Activated naive CD4-positive, alpha-beta T cell treated with anti-CD3 and anti-CD28 coated beads for 36 hours (primary cell): ENCODE measurements at regions not wholly inside any gene's neighbourhood (a gene's known extent, or its start where the extent isn't known, plus 50 kb on each side); places are given as distances from the start of the nearest gene placed in this dataset.

ENCODE experiments used
- CTCF ChIA-PET: fragments of 350-600 bp; sonication (Branson Sonifier 250); formaldehyde crosslinking; loops from one replicate; lab custom pipeline; 2021; ENCODE audit warnings: antibody characterized with exemption; lab: Charles Lee
- DNase-seq: peaks from one replicate; pipeline ENCODE4 v3.0.0-alpha.2; 2020
- H3K27ac Mint-ChIP-seq: one replicate; pipeline ENCODE4 v1.8.0; 2021; ENCODE audit warnings: mild to moderate bottlenecking, mixed read lengths
- H3K27me3 Mint-ChIP-seq: one replicate; pipeline ENCODE4 v1.8.0; 2021; ENCODE audit warnings: low read depth, mixed read lengths
- H3K36me3 Mint-ChIP-seq: one replicate; pipeline ENCODE4 v1.8.0; 2021; ENCODE audit warnings: low read depth, mixed read lengths
- H3K4me1 Mint-ChIP-seq: one replicate; pipeline ENCODE4 v1.8.0; 2021; ENCODE audit warnings: low read depth, mixed read lengths
- H3K4me3 Mint-ChIP-seq: one replicate; pipeline ENCODE4 v1.8.0; 2021; ENCODE audit warnings: mild to moderate bottlenecking, moderate library complexity, mixed read lengths
- H3K9me3 Mint-ChIP-seq: one replicate; pipeline ENCODE4 v1.8.0; 2021; ENCODE audit warnings: mixed read lengths
- intact Hi-C: fragments of 100-400 bp; cut with micrococcal nuclease; formaldehyde crosslinking; loops from one replicate; pipeline ENCODE4 v1.15.1; 2023

GRCh38 chr18:59767732-59768131 lies 70.5 kb upstream of the CCBE1 start:
- H3K4me1 Mint-ChIP-seq, result no peaks in the 10 kb centered on the region
- peaks cover 4% of the 10 kb centered on the region for H3K9me3 Mint-ChIP-seq
- no peak for DNase-seq
- no peak overlapping the region for H3K27ac Mint-ChIP-seq
- no peak overlapping the region for H3K4me3 Mint-ChIP-seq
- intact Hi-C loops, result no loop called here
- no peaks in the 10 kb centered on the region for H3K36me3 Mint-ChIP-seq
- peaks cover 13% of the 10 kb centered on the region for H3K27me3 Mint-ChIP-seq
- CTCF ChIA-PET, result no interaction called here

DNA sequence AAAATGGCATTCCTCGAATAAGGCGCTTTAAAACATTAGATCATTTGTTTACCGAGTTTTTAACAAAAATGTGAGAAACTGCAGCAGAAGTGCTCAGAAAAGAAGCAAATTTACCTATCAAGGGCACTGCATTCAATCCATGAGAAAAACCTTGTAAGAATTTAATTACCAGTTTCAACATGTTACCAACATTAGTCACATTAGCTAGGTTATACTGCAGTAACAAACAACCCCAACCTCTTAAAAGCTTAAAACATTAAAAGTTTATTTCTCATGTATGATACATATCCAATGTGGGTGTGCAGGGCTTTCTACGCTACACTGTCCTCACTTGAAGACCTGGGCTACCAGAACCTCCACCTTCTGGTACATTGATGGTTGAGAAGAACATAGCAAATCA lies 68.1 kb upstream of the CCBE1 start:
- H3K36me3 Mint-ChIP-seq, result no peaks in the 10 kb centered on the region
- CTCF ChIA-PET, result no interaction called here
- H3K9me3 Mint-ChIP-seq, result peaks cover 4% of the 10 kb centered on the region
- H3K4me3 Mint-ChIP-seq, result no peak overlapping the region
- H3K27me3 Mint-ChIP-seq, result peaks cover 12% of the 10 kb centered on the region
- H3K27ac Mint-ChIP-seq, result no peak overlapping the region
- intact Hi-C loops, result no loop called here
- no peak for DNase-seq
- no peaks in the 10 kb centered on the region for H3K4me1 Mint-ChIP-seq

DNA sequence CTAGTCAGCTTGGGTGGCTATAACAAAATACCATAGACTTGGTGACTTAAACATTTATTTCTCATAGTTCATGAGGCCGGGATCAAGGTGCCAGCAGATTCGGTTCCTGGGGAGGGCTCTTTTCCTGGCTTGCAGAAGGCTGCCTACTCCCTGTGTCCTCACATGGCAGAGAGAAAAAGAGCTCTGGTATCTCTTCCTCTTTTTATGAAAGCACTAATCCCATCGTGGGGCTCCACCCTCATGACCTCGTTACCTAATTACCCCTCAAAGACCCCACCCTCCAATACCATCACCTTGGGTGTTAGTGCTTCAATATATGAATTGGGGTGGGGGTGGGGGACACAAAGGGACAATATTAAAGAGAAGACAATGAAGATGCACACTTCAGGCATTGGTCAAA lies 67.1 kb upstream of the CCBE1 start:
- H3K27me3 Mint-ChIP-seq, result peaks cover 6% of the 10 kb centered on the region
- H3K4me3 Mint-ChIP-seq, result no peak overlapping the region
- no peak overlapping the region for H3K27ac Mint-ChIP-seq
- CTCF ChIA-PET, result no interaction called here
- DNase-seq, result no peak
- peaks cover 4% of the 10 kb centered on the region for H3K9me3 Mint-ChIP-seq
- H3K4me1 Mint-ChIP-seq, result no peaks in the 10 kb centered on the region
- H3K36me3 Mint-ChIP-seq, result no peaks in the 10 kb centered on the region
- intact Hi-C loops, result no loop called here

- intact Hi-C loops, result no loop called here
These were observed 66.4 kb upstream of the CCBE1 start for GRCh38 chr18:59763541-59764136.

DNA sequence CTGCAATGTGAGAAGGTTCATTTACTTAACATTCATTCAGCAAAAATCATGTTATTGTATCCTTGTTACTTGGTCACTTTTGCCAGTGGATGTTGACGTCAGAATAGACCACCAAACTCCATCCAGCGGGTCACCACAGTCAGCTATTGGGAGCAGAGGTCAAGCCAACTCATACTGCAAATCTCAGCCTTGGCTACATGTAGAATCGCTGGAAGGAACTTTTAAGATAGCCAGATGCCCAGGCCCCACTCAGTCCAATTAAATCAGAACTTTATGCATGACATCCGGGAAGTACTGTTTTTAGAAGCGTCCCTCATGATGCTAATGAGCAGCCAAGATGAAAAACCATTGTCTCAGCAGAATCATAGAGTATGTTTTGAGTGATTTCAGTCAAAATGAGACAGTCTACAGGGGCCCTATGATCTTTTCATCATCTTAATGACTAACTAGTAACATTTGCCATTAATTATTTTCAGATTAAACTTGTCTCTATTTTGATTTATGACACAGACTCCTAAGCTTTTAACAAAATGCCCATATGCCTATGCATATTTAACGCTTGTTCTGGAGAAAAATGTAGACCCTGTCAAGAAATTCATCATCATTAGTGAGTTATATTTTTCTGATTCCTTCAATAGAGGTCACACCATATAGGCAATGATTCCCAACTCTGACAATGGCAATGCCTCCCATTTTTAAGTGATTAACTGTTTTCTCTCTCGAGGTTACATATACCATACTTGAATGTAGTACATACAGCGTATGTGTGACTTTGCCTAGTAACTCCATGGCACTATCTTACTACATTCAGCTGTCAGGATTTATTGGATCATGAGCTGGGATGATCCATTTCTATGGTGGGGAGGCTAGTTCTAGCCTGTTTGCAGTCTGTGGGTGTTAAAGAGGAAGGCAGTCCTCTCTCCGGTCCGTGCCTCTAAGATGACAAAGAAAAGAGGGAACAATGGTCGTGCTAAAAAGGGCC lies 63.7 kb upstream of the CCBE1 start:
- no peaks in the 10 kb centered on the region for H3K4me1 Mint-ChIP-seq
- intact Hi-C loops, result no loop called here

More at GRCh38 chr18:59763541-59764136, 66.4 kb upstream of the CCBE1 start:
- H3K4me3 Mint-ChIP-seq, result no peak overlapping the region
- H3K27me3 Mint-ChIP-seq, result peaks cover 6% of the 10 kb centered on the region
- no peak for DNase-seq
- H3K9me3 Mint-ChIP-seq, result peaks cover 6% of the 10 kb centered on the region
- H3K27ac Mint-ChIP-seq, result no peak overlapping the region
- H3K4me1 Mint-ChIP-seq, result no peaks in the 10 kb centered on the region
- no peaks in the 10 kb centered on the region for H3K36me3 Mint-ChIP-seq
- CTCF ChIA-PET, result no interaction called here

GRCh38 chr18:59760212-59760611 lies 63.0 kb upstream of the CCBE1 start:
- no peak for DNase-seq
- H3K27me3 Mint-ChIP-seq, result peaks cover 5% of the 10 kb centered on the region
- intact Hi-C loops, result no loop called here
- H3K4me3 Mint-ChIP-seq, result no peak overlapping the region
- H3K9me3 Mint-ChIP-seq, result peaks cover 2% of the 10 kb centered on the region
- no peaks in the 10 kb centered on the region for H3K4me1 Mint-ChIP-seq
- H3K36me3 Mint-ChIP-seq, result no peaks in the 10 kb centered on the region
- no peak overlapping the region for H3K27ac Mint-ChIP-seq
- CTCF ChIA-PET, result interaction anchor here (1.1 kb wide), 1 partner anchor 63 kb away, joined by 3 read pairs; the partner anchor contains the start of gene CCBE1

More for the DNA sequence above, 63.7 kb upstream of the CCBE1 start:
- Mint-ChIP-seq H3K36me3 (no peaks in the 10 kb centered on the region), H3K4me3 (no peak overlapping the region), H3K27ac (no peak overlapping the region), H3K9me3 (peaks cover 2% of the 10 kb centered on the region), H3K27me3 (peaks cover 5% of the 10 kb centered on the region)
- DNase-seq, result no peak
- CTCF ChIA-PET, result interaction anchor here (1.1 kb wide), 1 partner anchor 64 kb away, joined by 3 read pairs; the partner anchor contains the start of gene CCBE1

DNA sequence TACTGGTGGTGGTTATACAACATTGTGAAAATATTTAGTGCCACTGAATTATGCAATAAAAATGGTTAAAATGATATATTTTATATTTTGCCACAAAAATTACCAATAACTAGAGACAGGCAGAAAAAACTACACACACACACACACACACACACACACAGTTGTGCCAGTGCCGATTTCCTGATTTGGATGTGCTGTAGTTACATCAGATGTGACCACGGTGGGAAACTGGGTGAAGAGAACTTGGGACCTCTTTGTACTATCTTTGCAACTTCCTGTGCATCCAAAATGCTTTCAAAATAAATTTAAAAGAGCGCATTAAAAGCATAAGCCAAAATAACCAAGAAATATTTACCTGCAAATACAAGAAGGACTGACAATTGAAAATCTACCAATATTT lies 61.6 kb upstream of the CCBE1 start:
- Mint-ChIP-seq H3K27ac (no peak overlapping the region), H3K36me3 (no peaks in the 10 kb centered on the region), H3K27me3 (peaks cover 5% of the 10 kb centered on the region), H3K4me3 (no peak overlapping the region), H3K4me1 (no peaks in the 10 kb centered on the region), H3K9me3 (peaks cover 2% of the 10 kb centered on the region)
- intact Hi-C loops, result no loop called here
- CTCF ChIA-PET, result no interaction called here
- no peak for DNase-seq

- peaks cover 3% of the 10 kb centered on the region for H3K27me3 Mint-ChIP-seq
- intact Hi-C loops, result no loop called here
- H3K27ac Mint-ChIP-seq, result no peak overlapping the region
- CTCF ChIA-PET, result interaction anchor here (0.6 kb wide), 1 partner anchor 248 kb away, joined by 3 read pairs; no protein-coding TSS in a partner anchor
- H3K4me1 Mint-ChIP-seq, result no peaks in the 10 kb centered on the region
- H3K4me3 Mint-ChIP-seq, result no peak overlapping the region
- peaks cover 2% of the 10 kb centered on the region for H3K9me3 Mint-ChIP-seq
- no peak for DNase-seq
- H3K36me3 Mint-ChIP-seq, result no peaks in the 10 kb centered on the region
These were observed 60.9 kb upstream of the CCBE1 start for GRCh38 chr18:59758106-59758505.

- Mint-ChIP-seq H3K4me1 (no peaks in the 10 kb centered on the region), H3K27ac (no peak overlapping the region), H3K9me3 (no peaks in the 10 kb centered on the region), H3K36me3 (no peaks in the 10 kb centered on the region), H3K27me3 (peaks cover 3% of the 10 kb centered on the region), H3K4me3 (no peak overlapping the region)
- DNase-seq, result no peak
- CTCF ChIA-PET, result no interaction called here
- intact Hi-C loops, result no loop called here
These were observed 55.4 kb upstream of the CCBE1 start for GRCh38 chr18:59752666-59753065.

- Mint-ChIP-seq H3K4me3 (no peak overlapping the region), H3K27ac (no peak overlapping the region), H3K9me3 (no peaks in the 10 kb centered on the region), H3K27me3 (peaks cover 3% of the 10 kb centered on the region), H3K36me3 (no peaks in the 10 kb centered on the region), H3K4me1 (no peaks in the 10 kb centered on the region)
- intact Hi-C loops, result no loop called here
- DNase-seq, result no peak
- CTCF ChIA-PET, result interaction anchor here (0.5 kb wide), 1 partner anchor 37 kb away, joined by 3 read pairs; no protein-coding TSS in a partner anchor
These were observed 54.0 kb upstream of the CCBE1 start for GRCh38 chr18:59751186-59751585.

DNA sequence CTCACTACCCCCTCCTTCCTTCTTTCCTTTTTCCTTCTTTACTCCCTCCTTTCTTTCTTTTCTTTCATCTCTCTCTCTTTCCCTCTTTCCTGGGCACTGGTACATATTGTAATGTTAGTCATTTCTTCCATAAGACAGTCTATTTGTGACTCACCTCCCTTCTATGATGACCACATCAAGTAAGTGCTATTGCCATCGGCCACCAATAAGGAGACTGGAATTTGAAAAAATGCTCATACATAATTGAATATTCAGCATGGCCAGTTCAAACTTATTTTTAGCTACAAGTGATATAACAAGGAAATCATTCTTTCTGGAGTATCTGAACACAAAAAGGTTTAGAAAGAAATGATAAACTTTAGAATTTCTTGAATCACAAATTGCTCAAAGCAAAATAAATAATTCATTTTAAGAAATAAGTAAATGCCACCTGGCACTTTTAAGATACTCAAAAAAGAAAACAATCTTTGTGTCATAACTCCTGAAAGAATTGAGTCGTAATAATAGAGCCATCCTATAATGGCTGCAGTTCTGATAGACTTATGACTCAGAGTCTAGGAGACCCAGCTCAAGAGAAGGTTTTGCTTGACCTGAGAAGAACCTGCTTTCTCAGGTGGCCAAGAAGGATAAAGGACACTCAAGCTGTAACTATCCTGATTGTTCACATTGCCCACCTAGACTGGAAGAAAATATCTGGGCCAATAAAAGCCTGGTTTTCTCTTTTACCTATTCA lies 51.6 kb upstream of the CCBE1 start:
- no peaks in the 10 kb centered on the region for H3K4me1 Mint-ChIP-seq
- H3K36me3 Mint-ChIP-seq, result no peaks in the 10 kb centered on the region
- no peak overlapping the region for H3K4me3 Mint-ChIP-seq
- intact Hi-C loops, result no loop called here
- no peaks in the 10 kb centered on the region for H3K9me3 Mint-ChIP-seq
- peaks cover 3% of the 10 kb centered on the region for H3K27me3 Mint-ChIP-seq
- no peak overlapping the region for H3K27ac Mint-ChIP-seq
- DNase-seq, result no peak
- CTCF ChIA-PET, result interaction anchor here (0.5 kb wide), 1 partner anchor 628 kb away, joined by 3 read pairs; no protein-coding TSS in a partner anchor
